Smooth muscle cell (in vitro differentiated cells): ENCODE measurements at regions not wholly inside any gene's neighbourhood (a gene's known extent, or its start where the extent isn't known, plus 50 kb on each side); places are given as distances from the start of the nearest gene placed in this dataset.

Experiments used
- DNase-seq: peaks from one replicate; lab custom pipeline; 2025; ENCODE audit not compliant: unreplicated experiment; lab: John Stamatoyannopoulos, UW
- H2AFZ ChIP-seq: fragments of 200-600 bp; sonication (generic); 2 replicates; pipeline ENCODE4 v1.6.0; 2016; ENCODE audit warnings: antibody characterized with exemption, low read depth, mild to moderate bottlenecking
- H3F3A ChIP-seq: fragments of 200-600 bp; sonication (generic); 2 replicates; pipeline ENCODE4 v1.6.0; 2017; ENCODE audit warnings: antibody characterized with exemption, low read depth
- H3K27ac ChIP-seq: fragments of 200-600 bp; sonication (generic); 2 replicates; pipeline ENCODE4 v1.5.1; 2016; ENCODE audit warnings: low read depth, mild to moderate bottlenecking
- H3K27me3 ChIP-seq: fragments of 200-600 bp; sonication (generic); 2 replicates; pipeline ENCODE4 v1.6.1; 2016; ENCODE audit warnings: low read depth, mild to moderate bottlenecking
- H3K36me3 ChIP-seq: fragments of 200-600 bp; sonication (generic); 2 replicates; pipeline ENCODE4 v1.5.1; 2016; ENCODE audit warnings: low read depth
- H3K4me1 ChIP-seq: fragments of 200-600 bp; sonication (generic); 2 replicates; pipeline ENCODE4 v1.5.1; 2016; ENCODE audit warnings: low read depth
- H3K4me2 ChIP-seq: fragments of 200-600 bp; sonication (generic); 2 replicates; pipeline ENCODE4 v1.6.0; 2016; ENCODE audit warnings: mild to moderate bottlenecking
- H3K4me3 ChIP-seq: fragments of 200-600 bp; sonication (generic); 2 replicates; pipeline ENCODE4 v1.5.1; 2016; ENCODE audit warnings: mild to moderate bottlenecking
- H3K79me2 ChIP-seq: fragments of 200-600 bp; sonication (generic); 2 replicates; pipeline ENCODE4 v1.6.0; 2016; ENCODE audit warnings: low read depth, mild to moderate bottlenecking
- H3K9ac ChIP-seq: fragments of 200-600 bp; sonication (generic); 2 replicates; pipeline ENCODE4 v1.6.0; 2016; ENCODE audit warnings: low read depth
- H3K9me3 ChIP-seq: fragments of 200-600 bp; sonication (generic); replicated peaks from 2 replicates; pipeline ENCODE4 v1.5.1; 2016; ENCODE audit warnings: low read depth
- H4K20me1 ChIP-seq: fragments of 200-600 bp; sonication (generic); 2 replicates; pipeline ENCODE4 v1.6.0; 2016; ENCODE audit warnings: low read depth
- CTCF ChIP-seq: fragments of 200-600 bp; sonication (generic); IDR thresholded peaks from 2 replicates; pipeline ENCODE4 v1.5.1; 2017; ENCODE audit warnings: borderline replicate concordance, mild to moderate bottlenecking, antibody characterized with exemption; ENCODE audit not compliant: insufficient read depth, poor library complexity, severe bottlenecking
- WGBS: methylation state at CpG from one replicate; pipeline ENCODE4 v1.1.7; 2016; ENCODE audit warnings: low lambda C conversion rate; 5-methylcytosine and 5-hydroxymethylcytosine counted together

GRCh38 chr2:18336975-18337374, 223.5 kb downstream of the RDH14 start:
- H3K9me3 ChIP-seq: no peaks in the 10 kb centered on the region
- H2AFZ ChIP-seq: no peak overlapping the region
- no peak overlapping the region for H3K9ac ChIP-seq
- TF ChIP-seq CTCF: no peak
- no peak overlapping the region for H3K27ac ChIP-seq
- H3K27me3 ChIP-seq: no peaks in the 10 kb centered on the region
- no peak for DNase-seq
- no peak overlapping the region for H3K4me3 ChIP-seq
- H3K4me1 ChIP-seq: peaks cover 24% of the 10 kb centered on the region
- H4K20me1 ChIP-seq: no peaks in the 10 kb centered on the region
- WGBS: 35% methylated on average over 2 of the region's 2 CpGs
- no peaks in the 10 kb centered on the region for H3K79me2 ChIP-seq
- no peak overlapping the region for H3K4me2 ChIP-seq
- H3F3A ChIP-seq: peaks cover 13% of the 10 kb centered on the region
- H3K36me3 ChIP-seq: no peaks in the 10 kb centered on the region

- Histone ChIP-seq H3K4me1 (peaks cover 13% of the 10 kb centered on the region), H3K4me2 (no peak overlapping the region), H3F3A (no peaks in the 10 kb centered on the region), H3K27me3 (no peaks in the 10 kb centered on the region), H4K20me1 (no peaks in the 10 kb centered on the region), H3K27ac (no peak overlapping the region), H3K36me3 (no peaks in the 10 kb centered on the region), H3K4me3 (no peak overlapping the region), H3K9me3 (no peaks in the 10 kb centered on the region), H2AFZ (no peak overlapping the region), H3K79me2 (no peaks in the 10 kb centered on the region), H3K9ac (no peak overlapping the region)
- TF ChIP-seq CTCF: no peak
- 94% methylated on average over 6 of the region's 6 CpGs for WGBS
- no peak for DNase-seq
These were observed 228.0 kb downstream of the RDH14 start for GRCh38 chr2:18332477-18332876.

GRCh38 chr2:18325118-18325517, 235.3 kb downstream of the RDH14 start:
- WGBS: 74% methylated on average over 5 of the region's 5 CpGs
- Histone ChIP-seq H3K27ac (no peak overlapping the region), H3K4me3 (no peak overlapping the region), H3K4me2 (no peak overlapping the region), H3F3A (no peaks in the 10 kb centered on the region), H3K9me3 (no peaks in the 10 kb centered on the region), H2AFZ (no peak overlapping the region), H3K79me2 (no peaks in the 10 kb centered on the region), H4K20me1 (no peaks in the 10 kb centered on the region), H3K4me1 (no peaks in the 10 kb centered on the region), H3K27me3 (peaks cover 20% of the 10 kb centered on the region), H3K36me3 (no peaks in the 10 kb centered on the region), H3K9ac (no peak overlapping the region)
- no peak for DNase-seq
- no peak for TF ChIP-seq CTCF

- no peaks in the 10 kb centered on the region for H3K36me3 ChIP-seq
- H3K4me3 ChIP-seq: no peak overlapping the region
- DNase-seq: no peak
- no peak overlapping the region for H3K9ac ChIP-seq
- no peak overlapping the region for H3K4me2 ChIP-seq
- H3K27ac ChIP-seq: no peak overlapping the region
- TF ChIP-seq CTCF: no peak
- H2AFZ ChIP-seq: no peak overlapping the region
- H4K20me1 ChIP-seq: no peaks in the 10 kb centered on the region
- H3K79me2 ChIP-seq: no peaks in the 10 kb centered on the region
- no peaks in the 10 kb centered on the region for H3K9me3 ChIP-seq
- H3K27me3 ChIP-seq: peaks cover 15% of the 10 kb centered on the region
- no peaks in the 10 kb centered on the region for H3K4me1 ChIP-seq
- H3F3A ChIP-seq: no peaks in the 10 kb centered on the region
These were observed 240.5 kb downstream of the RDH14 start for GRCh38 chr2:18319987-18320386.
